H1 (cell line): ENCODE measurements at regions not wholly inside any gene's neighbourhood (a gene's known extent, or its start where the extent isn't known, plus 50 kb on each side); places are given as distances from the start of the nearest gene placed in this dataset.

Experiments
- CTCF ChIA-PET: fragments of 300-600 bp; sonication (Branson Sonifier 250); formaldehyde crosslinking; loops from one replicate; lab custom pipeline; 2021; ENCODE audit not compliant: partially characterized antibody; lab: Charles Lee
- POLR2A ChIA-PET: fragments of 300-600 bp; sonication (Branson Sonifier 250); formaldehyde crosslinking; loops from one replicate; lab custom pipeline; 2021; ENCODE audit warnings: inconsistent platforms; ENCODE audit not compliant: partially characterized antibody; lab: Charles Lee
- DNase-seq, 2 experiments: peaks; one replicate each; pipeline versions ENCODE4 v3.0.0 to v3.0.0-alpha.2; 2010 to 2022; ENCODE audit warnings: low spot score in 2 of 2, low read depth in 1 of 2, mixed read lengths in 1 of 2
- FAIRE-seq: peaks from 2 replicates; lab custom pipeline; 2011; peaks lifted over from hg19 to GRCh38; lab: Jason Lieb, UNC
- H2AFZ ChIP-seq: 2 replicates; pipeline ENCODE4 v1.8.1; 2012; ENCODE audit warnings: low read length, inconsistent platforms
- H2AK5ac ChIP-seq: 2 replicates; pipeline ENCODE4 v1.6.1; 2013; ENCODE audit warnings: low read depth, low read length
- H2BK120ac ChIP-seq: replicated peaks from 2 replicates; pipeline ENCODE3; 2013; ENCODE audit warnings: low read depth, low read length, inconsistent platforms
- H2BK12ac ChIP-seq: 2 replicates; pipeline ENCODE4 v1.6.1; 2013; ENCODE audit warnings: low read depth, low read length
- H2BK15ac ChIP-seq: 2 replicates; pipeline ENCODE4 v1.6.1; 2013; ENCODE audit warnings: low read length
- H2BK20ac ChIP-seq: 2 replicates; pipeline ENCODE4 v1.6.1; 2013; ENCODE audit warnings: low read length
- H2BK5ac ChIP-seq: 2 replicates; pipeline ENCODE4 v1.6.1; 2013; ENCODE audit warnings: low read depth, low read length
- H3K14ac ChIP-seq: 2 replicates; pipeline ENCODE4 v1.6.1; 2013; ENCODE audit warnings: inconsistent platforms; ENCODE audit not compliant: insufficient read length
- H3K18ac ChIP-seq: 2 replicates; pipeline ENCODE4 v1.6.1; 2013; ENCODE audit warnings: low read length; ENCODE audit errors: extremely low read depth
- H3K23ac ChIP-seq: 2 replicates; pipeline ENCODE4 v1.6.1; 2013; ENCODE audit warnings: inconsistent platforms; ENCODE audit not compliant: insufficient read length
- H3K23me2 ChIP-seq: 2 replicates; pipeline ENCODE4 v1.6.1; 2013; ENCODE audit warnings: low read depth, low read length
- H3K27ac ChIP-seq: 2 replicates; pipeline ENCODE4 v1.6.1; 2011; ENCODE audit warnings: low read depth, low read length, inconsistent platforms
- H3K27me3 ChIP-seq, 4 experiments: replicated peaks in 1 of 4; 1 replicate in 1 of 4; 2 replicates in 3 of 4; pipeline versions ENCODE4 v1.6.1 to v1.8.1; 2011 to 2013; ENCODE audit warnings: low read length in 3 of 4, mild to moderate bottlenecking in 3 of 4, inconsistent platforms in 2 of 4, mixed read lengths in 2 of 4, moderate library complexity in 1 of 4; ENCODE audit not compliant: control insufficient read depth in 3 of 4, insufficient read depth in 3 of 4; ENCODE audit errors: extremely low read depth in 1 of 4
- H3K36me3 ChIP-seq, 4 experiments: 2 replicates each; pipeline versions ENCODE4 v1.6.1 to v1.8.1; 2011 to 2013; ENCODE audit warnings: mild to moderate bottlenecking in 4 of 4, low read length in 3 of 4, moderate library complexity in 2 of 4, control low read depth in 1 of 4, inconsistent platforms in 1 of 4; ENCODE audit not compliant: insufficient read depth in 4 of 4, control insufficient read depth in 2 of 4
- H3K4ac ChIP-seq: replicated peaks from 2 replicates; pipeline ENCODE3; 2013; ENCODE audit warnings: low read length, low read depth, mixed read lengths, inconsistent platforms; ENCODE audit not compliant: insufficient read length
- H3K4me1 ChIP-seq, 4 experiments: replicated peaks in 1 of 4; 1 replicate in 1 of 4; 2 replicates in 3 of 4; pipeline versions ENCODE4 v1.6.1 to v1.8.1; 2011 to 2013; ENCODE audit warnings: low read length in 3 of 4, inconsistent platforms in 2 of 4, mixed read lengths in 1 of 4; ENCODE audit not compliant: insufficient read depth in 4 of 4, control insufficient read depth in 3 of 4
- H3K4me2 ChIP-seq, 2 experiments: 2 replicates each; pipeline versions ENCODE4 v1.6.1 to v1.8.1; 2011 to 2013; ENCODE audit warnings: low read depth in 2 of 2, low read length in 2 of 2, control low read depth in 1 of 2, inconsistent platforms in 1 of 2, mild to moderate bottlenecking in 1 of 2; ENCODE audit not compliant: insufficient read depth in 1 of 2
- H3K4me3 ChIP-seq, 4 experiments: fragments of 200-600, 300-600 bp in 1 of 4; sonication (generic), shearing (Covaris generic), sonication (Bioruptor Twin) in 1 of 4; 2 replicates each; pipeline versions ENCODE4 v1.5.1 to v1.8.1; 2011 to 2016; ENCODE audit warnings: low read length in 4 of 4, low read depth in 3 of 4, control low read depth in 2 of 4, inconsistent platforms in 2 of 4, mild to moderate bottlenecking in 2 of 4, mixed read lengths in 1 of 4, moderate library complexity in 1 of 4; ENCODE audit not compliant: insufficient read depth in 2 of 4; ENCODE audit errors: extremely low read depth in 1 of 4
- H3K56ac ChIP-seq: replicated peaks from 2 replicates; pipeline ENCODE3; 2013; ENCODE audit warnings: low read depth, mild to moderate bottlenecking, mixed read lengths, low read length, inconsistent platforms; ENCODE audit not compliant: insufficient read length
- H3K79me1 ChIP-seq: 2 replicates; pipeline ENCODE4 v1.6.1; 2013; ENCODE audit warnings: low read depth, low read length, control low read depth
- H3K79me2 ChIP-seq, 2 experiments: 2 replicates each; pipeline versions ENCODE4 v1.6.1 to v1.8.1; 2012 to 2013; ENCODE audit warnings: low read length in 2 of 2, mild to moderate bottlenecking in 2 of 2, inconsistent platforms in 1 of 2; ENCODE audit not compliant: insufficient read depth in 2 of 2, control insufficient read depth in 1 of 2
- H3K9ac ChIP-seq, 4 experiments: replicated peaks in 1 of 4; 1 replicate in 1 of 4; 2 replicates in 3 of 4; pipeline versions ENCODE4 v1.6.1 to v1.8.1; 2011 to 2013; ENCODE audit warnings: low read depth in 3 of 4, low read length in 3 of 4, control low read depth in 2 of 4, mild to moderate bottlenecking in 2 of 4, moderate library complexity in 2 of 4, inconsistent platforms in 1 of 4; ENCODE audit errors: extremely low read depth in 1 of 4
- H3K9me3 ChIP-seq, 2 experiments: 2 replicates each; pipeline versions ENCODE4 v1.6.1 to v1.8.1; 2012 to 2013; ENCODE audit warnings: mild to moderate bottlenecking in 2 of 2, moderate library complexity in 2 of 2, control low read depth in 1 of 2, inconsistent platforms in 1 of 2, low read depth in 1 of 2, low read length in 1 of 2, mixed read lengths in 1 of 2; ENCODE audit not compliant: insufficient read depth in 2 of 2
- H4K20me1 ChIP-seq, 2 experiments: replicated peaks in 1 of 2; 2 replicates each; pipeline versions ENCODE3 to v1.8.1; 2011 to 2013; ENCODE audit warnings: inconsistent platforms in 2 of 2, low read length in 2 of 2, mild to moderate bottlenecking in 1 of 2; ENCODE audit not compliant: insufficient read depth in 2 of 2, control insufficient read depth in 1 of 2
- H4K5ac ChIP-seq: 2 replicates; pipeline ENCODE4 v1.6.1; 2013; ENCODE audit warnings: low read length, low read depth, mixed read lengths, inconsistent platforms; ENCODE audit not compliant: insufficient read length
- H4K8ac ChIP-seq: 2 replicates; pipeline ENCODE4 v1.8.0; 2013; ENCODE audit warnings: mild to moderate bottlenecking, moderate library complexity, low read length, inconsistent platforms; ENCODE audit not compliant: insufficient read depth; ENCODE audit errors: extremely low read depth
- H4K91ac ChIP-seq: replicated peaks from 2 replicates; pipeline ENCODE3; 2013; ENCODE audit warnings: low read length, mixed read lengths, inconsistent platforms; ENCODE audit not compliant: insufficient read length
- BACH1 ChIP-seq: IDR thresholded peaks from 2 replicates; pipeline ENCODE4 v1.6.1; 2012; ENCODE audit warnings: low read length, improper control_type of control experiment
- CBX5 ChIP-seq: fragments of 300-800, 300-1000 bp; sonication (generic); IDR thresholded peaks from 2 replicates; pipeline ENCODE4 v1.7.1; 2016; ENCODE audit warnings: antibody characterized with exemption, low read length, low read depth
- CREB1 ChIP-seq: IDR thresholded peaks from 2 replicates; pipeline ENCODE4 v1.6.1; 2012; ENCODE audit warnings: inconsistent platforms
- EGR1 ChIP-seq: IDR thresholded peaks from 2 replicates; pipeline ENCODE4 v1.6.1; 2011; ENCODE audit warnings: low read depth, low read length, borderline replicate concordance
- EZH2 ChIP-seq: fragments of 200-600 bp; sonication (generic); IDR thresholded peaks from 2 replicates; pipeline ENCODE4 v1.7.1; 2012; ENCODE audit warnings: low read depth, mild to moderate bottlenecking, moderate library complexity, low read length, inconsistent platforms; ENCODE audit not compliant: severe bottlenecking
- MAFK ChIP-seq: IDR thresholded peaks from 2 replicates; pipeline ENCODE4 v1.6.1; 2012; ENCODE audit warnings: low read depth, mild to moderate bottlenecking, improper control_type of control experiment, low read length
- POLR2A ChIP-seq, 2 experiments: IDR thresholded peaks; 1 replicate in 1 of 2; 2 replicates in 1 of 2; pipeline ENCODE4 v1.6.1; 2011; ENCODE audit warnings: low read depth in 2 of 2, low read length in 2 of 2, mild to moderate bottlenecking in 2 of 2; ENCODE audit errors: control extremely low read depth in 1 of 2
- RAD21 ChIP-seq, 2 experiments: IDR thresholded peaks in 1 of 2; conservative IDR thresholded peaks in 1 of 2; 2 replicates each; pipeline ENCODE4 v1.6.1; 2011; ENCODE audit warnings: low read depth in 2 of 2, low read length in 2 of 2, improper control_type of control experiment in 1 of 2, inconsistent platforms in 1 of 2, mild to moderate bottlenecking in 1 of 2, moderate library complexity in 1 of 2
- SIRT6 ChIP-seq: IDR thresholded peaks from one replicate; pipeline ENCODE4 v1.7.1; 2012; ENCODE audit warnings: low read length, inconsistent platforms
- TBP ChIP-seq: IDR thresholded peaks from 2 replicates; pipeline ENCODE4 v1.6.1; 2011; ENCODE audit warnings: low read depth, low read length, improper control_type of control experiment
- TEAD4 ChIP-seq: IDR thresholded peaks from 2 replicates; pipeline ENCODE4 v1.6.1; 2012; ENCODE audit warnings: low read depth, low read length, inconsistent platforms, mixed read lengths
- WGBS, 2 experiments: shearing (Covaris generic) in 1 of 2; methylation state at CpG; one replicate each; pipeline versions ENCODE4 v1.1.6 to v1.1.7; 2013 to 2015; ENCODE audit warnings: low lambda C conversion rate in 2 of 2, mixed read lengths in 2 of 2, inconsistent platforms in 1 of 2, low coverage in 1 of 2, missing lambda C conversion rate in 1 of 2; ENCODE audit not compliant: insufficient replicate concordance in 2 of 2, insufficient coverage in 1 of 2, insufficient read length in 1 of 2; ENCODE audit errors: extremely low coverage in 1 of 2, missing lambda C conversion rate in 1 of 2; 5-methylcytosine and 5-hydroxymethylcytosine counted together

- Histone ChIP-seq H2BK5ac (no peak overlapping the region), H2AFZ (no peak overlapping the region), H4K5ac (no peak overlapping the region), H3K9me3 (peaks cover 7 to 9% of the 10 kb centered on the region in 2 experiments), H3K23me2 (no peaks in the 10 kb centered on the region), H3K23ac (no peak overlapping the region), H4K20me1 (no peaks in the 10 kb centered on the region), H3K18ac (no peak overlapping the region), H2BK20ac (no peak overlapping the region), H3K4me2 (no peak overlapping the region), H3K14ac (no peak overlapping the region), H2BK120ac (no peak overlapping the region), H3K4me1 (peaks cover 0 to 6% (median 5%) of the 10 kb centered on the region in 4 experiments; a peak in 5 of 7 replicates), H3K79me2 (no peaks in the 10 kb centered on the region)
- WGBS, 2 experiments, result 97% methylated on average over 8 of the region's 8 CpGs; no CpG with 5 or more reads in 1 of the 2 experiments
- CTCF ChIA-PET, result interaction anchor here (0.5 to 0.8 kb wide), 2 partner anchors 15 to 98 kb away, joined by 3 to 4 read pairs; no protein-coding TSS in a partner anchor
- no peak for DNase-seq
- no peak for FAIRE-seq
- TF ChIP-seq MAFK (no peak), POLR2A (IDR thresholded peaks at IDR 0.05; ENCODE audit: control extremely low read depth in 1 of 2, low read depth in 2 of 2, low read length in 2 of 2) (no peak), CREB1 (no peak), CBX5 (no peak), TBP (no peak), EZH2 (no peak), RAD21 (IDR thresholded peaks at IDR 0.05 in 1 of 2, conservative IDR thresholded peaks at IDR 0.05 in 1 of 2; ENCODE audit: low read depth in 2 of 2, low read length in 2 of 2) (no peak), SIRT6 (no peak), EGR1 (no peak), BACH1 (no peak), TEAD4 (no peak)
- TF ChIP-seq, all 59 proteins: peak for 0
- Histone ChIP-seq H3K9ac (no peak overlapping the region), H2BK12ac (no peak overlapping the region), H4K91ac (no peak overlapping the region), H3K4ac (no peak overlapping the region), H3K36me3 (no peaks in the 10 kb centered on the region; a peak in 1 of 8 replicates), H3K79me1 (no peaks in the 10 kb centered on the region), H3K27ac (no peak overlapping the region), H3K4me3 (no peak overlapping the region), H4K8ac (no peak overlapping the region), H3K27me3 (no peaks in the 10 kb centered on the region), H2AK5ac (no peak overlapping the region), H3K56ac (no peak overlapping the region), H2BK15ac (no peak overlapping the region)
- POLR2A ChIA-PET, result no interaction called here
These were observed 409.3 kb upstream of the CLINT1 start for GRCh38 chr5:158268286-158268685.
